GM21723 (cell line): ENCODE measurements at regions not wholly inside any gene's neighbourhood (a gene's known extent, or its start where the extent isn't known, plus 50 kb on each side); places are given as distances from the start of the nearest gene placed in this dataset.
"Not testable (repeated sequence)": the region's sequence is repeated elsewhere in the genome, so short reads cannot be mapped to it uniquely, and the experiment has no call there.

Experiments
- ATAC-seq: cut with Tn5 transposase; IDR thresholded peaks from one replicate; pipeline ENCODE4 v1.9.1; 2021; ENCODE audit warnings: mild to moderate bottlenecking, moderate library complexity; ENCODE audit not compliant: unreplicated experiment

DNA sequence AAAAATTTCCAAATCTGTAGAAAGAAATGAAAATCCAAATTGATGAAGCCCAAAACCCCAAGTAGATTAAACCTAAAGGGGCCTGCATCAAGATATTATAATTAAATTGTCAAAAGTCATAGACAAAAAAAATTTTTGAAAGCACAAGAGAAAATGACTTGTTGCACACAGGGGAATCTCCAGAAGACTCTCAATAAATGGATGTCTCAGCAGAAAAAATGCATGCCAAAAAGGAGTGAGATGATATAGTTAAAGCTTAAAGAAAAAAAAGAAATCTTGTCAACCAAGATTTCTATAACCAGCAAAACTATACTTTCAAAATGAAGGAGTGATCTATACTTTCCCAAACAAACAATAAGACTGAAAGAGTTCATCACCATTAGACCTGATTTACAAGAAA lies 393.2 kb upstream of the SPAG17 start:
- ATAC-seq: no peak

DNA sequence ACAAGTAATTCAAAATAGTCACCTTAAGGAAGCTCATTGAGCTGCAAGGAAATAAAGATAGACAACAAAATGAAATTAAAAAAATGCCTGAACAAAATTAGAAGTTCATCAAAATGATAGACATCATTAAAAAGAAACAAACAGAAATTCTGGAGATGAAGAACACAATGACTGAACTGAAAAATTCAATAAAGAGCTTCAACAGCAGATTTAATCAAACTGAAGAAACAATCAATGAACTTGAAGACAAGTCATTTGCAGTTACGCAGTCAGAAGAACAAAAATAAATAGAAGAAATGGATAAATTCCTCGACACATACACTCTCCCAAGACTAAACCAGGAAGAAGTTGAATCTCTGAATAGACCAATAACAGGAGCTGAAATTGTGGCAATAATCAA lies 390.0 kb upstream of the SPAG17 start:
- ATAC-seq: no peak

DNA sequence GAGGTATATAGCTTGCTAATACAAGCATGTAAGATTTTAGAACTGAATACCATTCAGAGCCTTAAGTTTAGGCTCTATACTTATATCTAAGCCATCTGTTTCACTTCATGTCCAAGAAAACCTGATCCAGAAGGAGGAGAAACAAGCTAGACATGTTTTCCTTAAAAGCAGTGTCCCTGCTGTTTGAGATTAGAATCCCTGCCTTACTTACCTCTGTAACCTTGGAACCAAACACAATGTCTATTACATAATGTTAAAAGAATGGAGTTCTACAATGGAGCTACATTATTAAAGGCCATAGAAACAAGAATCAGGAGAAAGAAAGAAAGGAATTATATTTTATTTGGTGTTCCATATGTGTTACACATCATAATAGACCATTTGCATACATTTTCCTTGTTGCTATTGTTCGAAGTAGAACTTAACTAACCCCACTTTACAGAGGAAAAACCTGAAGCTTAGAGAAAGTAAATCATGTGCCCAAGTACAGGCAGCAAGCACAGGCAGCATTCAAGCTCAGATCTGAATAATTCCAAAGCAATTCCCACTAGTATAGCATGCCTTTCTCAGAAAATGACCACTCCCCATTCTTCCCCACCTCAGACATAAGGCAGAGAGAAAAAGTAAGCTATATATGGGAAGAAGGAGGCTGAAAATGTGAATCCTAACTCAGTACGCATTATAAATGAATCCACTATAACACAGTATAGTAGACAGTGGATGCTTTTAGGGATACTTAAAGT lies 380.1 kb upstream of the SPAG17 start:
- no peak for ATAC-seq

DNA sequence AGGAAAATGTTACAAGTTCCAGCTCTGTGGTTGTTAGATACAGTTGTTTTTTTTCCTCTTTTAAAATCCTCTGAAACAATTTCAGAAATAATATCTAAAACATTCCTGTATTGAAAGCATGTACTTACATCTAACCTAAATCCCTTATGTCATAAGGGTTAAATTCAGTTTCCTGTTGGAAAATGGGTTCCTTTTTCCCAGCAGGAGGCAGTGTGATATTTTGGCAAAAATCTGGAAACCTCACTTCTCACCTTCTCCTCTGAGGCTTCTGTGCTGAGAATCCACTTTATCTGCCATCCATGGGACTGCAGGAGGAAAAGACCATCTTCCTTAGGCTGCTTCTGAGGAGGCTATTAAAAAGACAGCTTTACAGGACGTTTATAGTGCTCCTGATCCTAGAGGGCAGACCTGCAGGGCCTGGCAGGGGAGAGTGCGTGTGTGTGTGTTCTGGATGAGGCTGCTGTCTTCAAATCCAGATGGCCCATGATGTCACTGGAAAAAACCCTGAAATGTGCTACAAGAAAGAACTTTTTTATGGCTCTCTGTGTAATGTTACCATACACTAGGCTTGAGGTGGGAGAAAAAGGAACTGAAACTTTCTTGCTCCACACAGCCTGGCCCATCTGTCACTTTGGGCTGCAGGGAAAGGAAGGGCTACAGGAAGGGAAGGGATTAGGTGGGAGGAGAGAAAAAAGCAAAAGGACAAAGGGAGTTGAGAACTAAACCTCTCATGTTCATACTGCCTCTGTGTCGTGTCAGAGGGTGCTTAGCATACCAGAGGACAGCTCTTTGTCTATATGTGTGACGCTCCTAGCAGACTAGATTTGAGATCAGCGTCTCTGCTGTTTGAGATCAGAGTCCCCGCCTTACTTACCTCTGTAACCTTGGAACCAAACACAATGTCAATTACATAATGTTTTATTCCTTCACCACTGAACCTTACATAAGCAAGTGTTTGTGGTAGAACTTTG lies 379.2 kb upstream of the SPAG17 start:
- ATAC-seq: peak; percentile 61

DNA sequence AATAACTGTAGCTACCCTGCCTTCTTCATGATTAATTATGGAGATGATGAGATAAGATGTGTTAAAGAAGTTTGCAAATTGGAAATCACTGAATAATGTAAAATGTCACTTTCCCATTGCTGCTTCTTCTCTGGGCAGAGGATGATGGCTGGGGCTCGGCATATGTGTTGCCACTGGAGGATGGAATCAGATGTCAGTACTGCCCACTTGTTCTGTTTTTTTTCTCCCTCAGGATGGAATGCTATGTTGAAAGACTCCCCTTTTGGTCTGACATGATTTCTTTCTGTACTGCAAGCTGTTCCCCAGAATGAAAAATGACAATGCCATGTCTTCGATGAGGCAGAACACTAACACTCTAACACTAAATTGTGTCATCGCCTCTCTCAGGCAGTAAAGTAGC lies 373.9 kb upstream of the SPAG17 start:
- ATAC-seq: no peak

DNA sequence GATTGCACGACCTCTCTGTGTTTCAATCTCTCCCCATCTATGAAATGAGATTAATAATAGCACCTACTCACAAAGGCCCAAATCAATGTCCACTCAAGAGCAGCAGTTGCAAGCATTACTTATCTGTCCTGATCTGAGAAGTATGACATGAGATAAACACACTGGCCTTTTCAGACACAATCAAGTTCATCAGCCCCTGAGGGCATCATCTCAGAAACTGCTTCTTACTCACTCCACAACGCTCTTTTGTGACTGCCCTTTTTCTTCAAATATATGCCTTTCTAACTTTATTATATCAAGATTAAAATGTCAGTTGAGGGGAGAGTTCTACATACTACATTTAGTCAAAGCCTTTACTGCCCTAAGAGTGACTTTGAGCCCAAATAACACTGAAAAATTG lies 371.9 kb upstream of the SPAG17 start:
- no peak for ATAC-seq

DNA sequence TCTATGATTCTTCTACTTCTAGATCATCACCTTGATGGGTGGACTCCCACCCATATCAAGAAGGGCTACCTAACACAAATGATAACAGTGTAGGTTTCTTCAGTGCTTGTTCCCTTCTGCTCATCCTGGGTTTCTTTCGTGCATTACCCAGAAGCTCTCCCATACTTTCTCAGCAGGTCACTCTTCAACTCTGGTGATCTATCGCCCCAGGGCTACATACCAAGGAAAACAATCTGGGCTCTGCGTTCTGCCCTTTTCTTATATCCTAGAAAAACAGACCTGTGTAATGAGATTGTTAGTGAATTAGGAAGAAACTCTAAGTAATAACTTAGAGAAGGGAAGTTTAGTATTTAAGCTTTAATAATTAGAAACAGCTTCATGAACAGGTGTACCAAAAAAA lies 370.6 kb upstream of the SPAG17 start:
- ATAC-seq: no peak

DNA sequence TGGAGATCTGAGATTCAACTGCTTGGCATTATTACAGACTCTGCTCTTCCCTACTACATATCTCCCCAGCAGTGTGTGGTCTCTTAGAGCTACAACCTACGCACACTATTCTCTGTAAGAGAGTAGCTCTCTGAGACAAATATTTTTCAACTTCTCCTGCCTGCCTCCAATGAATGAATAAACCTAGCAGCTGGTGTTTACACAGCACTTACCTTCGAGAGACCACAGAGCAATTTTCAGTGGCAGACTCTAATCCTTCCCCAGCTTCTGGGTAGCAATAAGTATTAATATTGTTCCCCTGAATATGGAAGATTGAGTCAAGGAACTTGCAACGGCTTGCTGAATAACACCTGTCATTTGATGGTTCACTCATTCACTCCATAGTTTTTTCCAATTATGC lies 350.9 kb upstream of the SPAG17 start:
- ATAC-seq: no peak

DNA sequence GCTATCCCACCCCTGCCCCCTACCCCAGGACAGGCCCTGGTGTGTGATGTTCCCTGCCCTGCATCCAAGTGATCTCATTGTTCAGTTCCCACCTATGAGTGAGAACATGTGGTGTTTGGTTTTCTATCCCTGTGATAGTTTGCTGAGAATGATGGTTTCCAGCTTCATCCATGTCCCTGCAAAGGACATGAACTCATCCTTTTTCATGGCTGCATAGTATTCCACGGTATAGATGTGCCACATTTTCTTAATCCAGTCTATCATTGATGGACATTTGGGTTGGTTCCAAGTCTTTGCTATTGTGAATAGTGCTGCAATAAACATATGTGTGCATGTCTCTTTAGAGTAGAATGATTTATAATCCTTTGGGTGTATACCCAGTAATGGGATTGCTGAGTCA lies 326.9 kb upstream of the SPAG17 start:
- not testable (repeated sequence) for ATAC-seq

DNA sequence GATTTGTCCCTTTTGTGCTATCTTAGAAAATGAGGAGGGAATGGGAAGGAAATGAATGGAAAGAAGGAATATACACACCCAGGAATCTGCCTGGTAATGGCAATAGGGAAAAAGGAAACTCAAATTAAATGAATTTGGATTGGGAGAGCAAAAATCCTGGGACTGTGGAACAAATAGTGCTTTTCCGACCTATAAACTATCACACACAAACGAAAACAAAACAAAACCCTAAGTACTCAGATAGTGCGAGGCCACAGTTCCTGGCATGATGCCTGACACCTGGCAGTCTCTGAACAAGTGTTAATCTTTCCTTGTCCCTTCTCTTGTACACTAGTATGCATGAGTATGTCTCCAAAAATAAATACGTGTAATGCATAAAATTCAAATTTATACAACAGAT lies 319.8 kb upstream of the SPAG17 start:
- no peak for ATAC-seq

DNA sequence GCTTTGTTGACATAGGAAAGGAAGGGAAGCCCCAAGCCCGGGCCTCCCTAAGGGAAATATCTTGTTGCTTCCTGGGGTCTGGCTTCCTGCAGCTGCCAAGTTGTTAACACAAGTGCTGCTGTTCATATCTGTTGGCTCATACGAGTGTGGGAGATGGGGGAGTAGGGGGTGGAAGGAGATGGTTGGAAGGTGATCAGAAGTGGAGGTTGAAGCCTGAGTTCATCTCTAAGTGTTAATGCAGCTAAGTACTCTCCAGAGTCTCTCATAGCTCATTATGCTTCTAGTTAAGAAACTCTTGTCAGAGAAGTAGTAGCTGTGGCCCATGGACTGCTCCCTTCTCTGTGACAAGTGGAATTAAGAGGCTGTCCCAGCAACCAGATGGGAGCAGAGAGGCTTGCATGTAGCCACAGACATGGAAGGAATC lies 319.2 kb upstream of the SPAG17 start:
- no peak for ATAC-seq

DNA sequence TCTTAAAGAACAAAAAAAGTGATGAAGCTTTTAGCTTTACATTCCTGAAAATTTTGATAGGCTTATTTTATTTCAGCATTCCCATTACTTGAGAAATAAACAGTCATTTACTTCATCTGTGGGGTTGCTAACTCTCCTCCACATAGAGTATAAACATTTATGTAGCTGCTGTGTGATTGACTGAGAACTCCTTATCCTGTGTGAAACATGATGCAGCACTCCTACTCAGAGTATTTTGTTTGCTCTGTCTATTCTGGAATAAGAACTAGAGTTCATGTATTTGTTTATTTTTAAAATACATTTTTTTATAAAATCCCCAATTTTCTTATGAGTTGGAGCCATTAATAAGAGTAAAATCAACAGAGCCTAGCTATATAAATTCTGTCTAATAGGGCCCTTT lies 318.7 kb upstream of the SPAG17 start:
- no peak for ATAC-seq

DNA sequence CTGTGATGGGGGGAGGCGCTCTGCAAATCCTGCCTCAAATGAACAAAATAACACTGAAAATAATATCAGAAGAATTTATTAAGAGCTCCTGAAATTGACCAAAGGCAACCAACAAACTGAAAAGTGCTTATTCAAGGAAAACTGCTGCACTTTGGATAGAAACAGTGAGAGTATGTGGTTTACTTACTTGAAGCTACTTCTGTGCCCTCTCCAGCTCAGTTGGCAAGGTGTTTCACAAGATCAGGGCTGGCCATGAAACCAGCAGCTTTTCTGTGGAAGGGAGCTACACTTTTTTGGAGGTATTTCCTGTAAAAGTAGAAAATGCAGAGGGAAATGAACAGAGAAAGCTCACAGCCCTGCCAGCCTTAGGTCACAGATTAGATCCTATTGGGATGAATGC lies 310.0 kb upstream of the SPAG17 start:
- ATAC-seq: no peak

DNA sequence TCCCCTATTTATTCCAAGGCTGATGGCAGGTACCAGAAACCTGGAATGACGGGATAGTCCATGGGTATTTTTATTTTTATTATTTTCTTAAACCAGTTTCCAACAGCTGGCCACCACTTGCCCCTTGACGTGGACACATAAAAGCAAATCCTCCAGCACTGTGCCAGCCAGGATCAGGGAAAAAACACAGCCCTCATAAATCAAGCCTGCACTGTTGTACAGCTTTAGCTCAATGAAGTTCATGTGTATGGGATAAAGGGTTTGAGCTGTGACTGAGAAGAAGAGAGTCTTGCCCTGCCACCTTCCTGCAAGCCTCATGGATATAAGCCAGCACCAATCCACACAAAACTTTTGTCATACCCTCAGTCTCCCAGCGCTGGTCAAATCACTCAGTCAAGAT lies 303.8 kb upstream of the SPAG17 start:
- ATAC-seq: no peak

DNA sequence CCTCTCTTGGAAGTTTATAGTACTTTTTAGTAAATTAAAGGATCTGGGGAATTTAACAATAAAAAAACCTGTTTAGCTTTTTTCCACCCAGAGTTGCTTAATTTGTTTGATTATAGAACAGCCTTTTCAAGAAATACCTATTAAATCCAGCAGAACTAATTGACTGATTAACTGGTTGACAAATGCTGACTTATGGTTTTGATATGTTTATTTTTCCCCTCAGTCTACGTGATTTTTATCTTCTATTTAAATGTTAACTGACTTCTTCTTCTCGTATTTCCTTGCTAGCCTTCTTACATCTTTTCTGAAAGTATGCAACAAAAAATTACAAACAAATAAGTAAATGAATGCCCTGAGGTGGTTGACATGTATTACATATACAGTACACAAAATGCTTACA lies 302.9 kb upstream of the SPAG17 start:
- no peak for ATAC-seq

DNA sequence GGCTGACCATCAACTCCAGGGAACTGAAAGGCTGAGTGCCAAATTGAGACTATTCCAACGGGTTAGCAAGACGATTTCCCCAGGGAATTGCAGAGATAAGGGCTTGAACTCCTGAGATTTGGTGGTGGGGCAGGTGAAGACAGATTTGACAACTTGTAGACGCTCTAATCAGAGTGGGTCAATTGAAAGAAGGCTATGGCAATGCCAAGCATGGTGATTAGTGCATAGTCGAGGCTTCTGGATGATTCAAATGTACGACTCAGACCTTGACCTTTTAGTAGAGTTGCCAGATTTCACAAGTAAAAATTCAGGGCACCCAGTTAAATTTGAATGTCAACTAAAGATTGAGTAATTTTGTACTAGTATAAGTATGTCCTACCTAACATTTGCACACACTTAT lies 302.1 kb upstream of the SPAG17 start:
- no peak for ATAC-seq

DNA sequence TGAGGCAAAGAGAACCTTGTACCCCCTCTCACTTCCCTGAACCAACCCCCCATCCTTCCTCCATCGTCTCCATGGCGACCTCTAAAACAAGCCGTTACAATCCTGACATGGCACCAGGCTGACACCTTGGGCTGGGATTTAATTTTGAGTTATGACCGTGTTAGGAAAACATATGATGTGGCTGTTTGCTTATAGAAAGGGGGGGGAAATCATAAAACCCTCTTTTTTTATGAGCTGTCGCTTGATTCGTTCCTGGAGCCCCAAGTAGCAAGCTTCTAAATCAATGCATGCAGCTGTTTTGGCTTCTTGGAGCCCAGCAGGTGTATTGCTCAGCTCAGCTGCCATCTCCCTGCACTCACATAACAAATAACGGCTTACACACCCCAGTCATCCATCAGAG lies 301.2 kb upstream of the SPAG17 start:
- no peak for ATAC-seq

DNA sequence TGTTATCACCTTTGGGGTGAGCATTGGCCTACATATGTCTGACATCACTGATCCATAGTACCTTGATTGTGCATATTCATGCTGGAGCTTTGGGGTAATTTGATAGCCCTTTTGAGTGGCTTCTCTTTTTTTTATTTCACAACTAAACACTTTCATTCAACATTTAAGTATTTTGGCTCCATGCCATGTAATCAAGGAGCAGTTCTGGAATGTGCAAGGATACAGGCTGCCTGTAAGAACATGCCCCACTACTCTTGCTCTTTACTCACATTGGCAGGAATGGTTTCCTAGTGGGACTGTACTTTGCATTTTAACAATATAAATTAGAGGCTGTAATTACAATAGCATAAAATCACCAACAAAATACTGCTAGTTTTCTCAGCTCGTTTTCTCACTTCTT lies 300.7 kb upstream of the SPAG17 start:
- ATAC-seq: no peak

DNA sequence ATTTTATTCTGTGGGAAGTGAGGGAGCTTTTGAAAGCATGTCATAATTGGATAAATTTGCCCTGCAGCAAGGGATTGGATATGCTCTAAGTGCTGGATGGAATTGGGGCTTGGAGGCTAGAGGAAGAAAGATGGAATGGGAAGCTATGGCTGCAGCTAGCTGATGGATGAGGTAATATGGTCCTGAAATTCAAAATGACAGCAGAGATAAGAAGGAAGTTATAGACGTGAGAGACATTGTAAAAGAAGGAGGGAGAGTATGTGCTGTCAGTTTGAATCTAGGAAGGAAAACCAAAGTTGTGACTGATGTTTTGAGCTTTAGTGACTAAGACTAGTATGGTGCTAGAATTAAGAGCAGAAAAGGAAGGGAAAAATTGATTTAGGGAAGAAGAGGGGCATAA lies 299.9 kb upstream of the SPAG17 start:
- ATAC-seq: no peak

DNA sequence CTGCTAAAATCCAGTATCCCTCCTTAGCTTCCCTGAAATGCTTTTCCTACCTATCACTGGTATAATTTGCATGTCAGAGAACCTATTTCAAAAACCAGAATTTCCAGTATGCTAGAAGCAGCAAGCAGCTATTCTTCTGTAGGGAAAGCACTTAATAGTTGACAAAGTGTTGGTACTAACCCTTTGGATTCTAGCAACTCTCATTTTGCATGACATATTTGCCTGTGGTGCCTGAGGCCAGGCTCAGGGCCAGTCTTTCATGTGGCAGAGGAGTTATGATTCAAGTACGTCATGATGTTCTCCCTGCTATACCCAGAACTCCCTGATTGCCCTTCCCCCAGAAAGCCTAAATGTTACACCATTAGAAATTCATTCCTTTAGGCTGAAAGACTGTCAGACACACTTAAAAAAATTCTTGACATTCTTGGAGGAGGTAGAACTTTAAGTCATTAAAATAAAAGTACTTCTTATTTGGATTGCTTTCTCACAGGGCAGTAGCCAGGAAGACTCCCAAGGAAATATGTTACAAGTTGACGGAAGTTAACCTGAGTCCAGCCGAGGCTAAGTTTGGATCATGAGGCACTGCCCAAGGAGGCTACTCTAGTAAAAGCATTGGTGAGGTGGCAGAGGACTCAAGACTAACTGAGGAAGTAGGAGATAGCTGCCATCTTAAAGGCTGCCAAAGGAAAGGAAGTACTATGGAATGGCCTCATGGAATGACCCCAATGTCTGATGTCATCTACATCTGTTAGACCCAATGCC lies 298.4 kb upstream of the SPAG17 start:
- ATAC-seq: no peak

DNA sequence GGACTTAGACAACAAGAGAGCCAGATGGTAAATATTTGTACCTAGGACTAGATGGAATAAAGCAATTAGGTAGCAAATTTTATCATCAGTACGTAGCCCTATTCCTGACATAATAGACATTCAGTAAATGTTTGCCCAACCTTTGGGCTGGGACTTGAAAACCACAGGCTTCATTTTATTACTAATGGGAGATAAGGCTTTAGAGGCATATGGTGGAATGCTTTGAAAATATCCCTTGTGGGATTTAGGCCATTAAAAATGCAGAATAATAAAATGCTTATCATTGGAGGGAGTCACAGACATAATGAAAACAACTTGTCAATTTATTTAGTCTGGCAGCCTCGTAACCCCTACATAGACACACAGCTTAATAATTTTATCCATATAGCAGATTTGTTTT lies 296.1 kb upstream of the SPAG17 start:
- ATAC-seq: no peak
